NCI-H187 (cell line): ENCODE measurements at regions not wholly inside any gene's neighbourhood (a gene's known extent, or its start where the extent isn't known, plus 50 kb on each side); places are given as distances from the start of the nearest gene placed in this dataset.
"Not testable (repeated sequence)": the region's sequence is repeated elsewhere in the genome, so short reads cannot be mapped to it uniquely, and the experiment has no call there.

ENCODE experiments used
- DNase-seq, 2 experiments: peaks; one replicate each; lab custom pipeline; 2025; lab: John Stamatoyannopoulos, UW

GRCh38 chr4:126440297-126440696 is 1125.5 kb downstream of the FAT4 start:
- DNase-seq = no peak

- no peak for DNase-seq
Observed at GRCh38 chr4:126441173-126442035, 1126.6 kb downstream of the FAT4 start.

- DNase-seq = no peak
Observed at GRCh38 chr4:126445596-126445995, 1130.8 kb downstream of the FAT4 start.

GRCh38 chr4:126446917-126447316 is 1132.2 kb downstream of the FAT4 start:
- no peak for DNase-seq

- DNase-seq = no peak
Observed at GRCh38 chr4:126448086-126448845, 1133.5 kb downstream of the FAT4 start.

GRCh38 chr4:126451237-126451873 is 1136.6 kb downstream of the FAT4 start:
- DNase-seq = no peak

- DNase-seq = no peak
Observed at GRCh38 chr4:126455865-126456264, 1141.1 kb downstream of the FAT4 start.

GRCh38 chr4:126458993-126459392 is 1144.2 kb downstream of the FAT4 start:
- DNase-seq = no peak

GRCh38 chr4:126465341-126465740 is 1150.6 kb downstream of the FAT4 start:
- DNase-seq = no peak

- DNase-seq = no peak
Observed at GRCh38 chr4:126466848-126467247, 1152.1 kb downstream of the FAT4 start.

- DNase-seq = no peak
Observed at GRCh38 chr4:126468144-126468543, 1153.4 kb downstream of the FAT4 start.

GRCh38 chr4:126470862-126471261 is 1156.1 kb downstream of the FAT4 start:
- no peak for DNase-seq

- no peak for DNase-seq
Observed at GRCh38 chr4:126475730-126476129, 1157.0 kb upstream of the INTU start.

- DNase-seq = no peak
Observed at GRCh38 chr4:126479709-126480108, 1153.0 kb upstream of the INTU start.

- DNase-seq = no peak
Observed at GRCh38 chr4:126482311-126482710, 1150.4 kb upstream of the INTU start.

GRCh38 chr4:126486377-126486776 is 1146.4 kb upstream of the INTU start:
- no peak for DNase-seq

- no peak for DNase-seq
Observed at GRCh38 chr4:126489826-126490463, 1142.8 kb upstream of the INTU start.

- no peak for DNase-seq
Observed at GRCh38 chr4:126495163-126495752, 1137.5 kb upstream of the INTU start.

GRCh38 chr4:126512979-126513378 is 1119.8 kb upstream of the INTU start:
- DNase-seq = no peak

GRCh38 chr4:126513596-126513995 is 1119.2 kb upstream of the INTU start:
- DNase-seq = no peak

GRCh38 chr4:126520731-126521130 is 1112.0 kb upstream of the INTU start:
- DNase-seq = no peak

GRCh38 chr4:126525400-126525799 is 1107.4 kb upstream of the INTU start:
- DNase-seq = not testable (repeated sequence)
